HG03135 (cell line): ENCODE measurements at regions not wholly inside any gene's neighbourhood (a gene's known extent, or its start where the extent isn't known, plus 50 kb on each side); places are given as distances from the start of the nearest gene placed in this dataset.
"Not testable (repeated sequence)": the region's sequence is repeated elsewhere in the genome, so short reads cannot be mapped to it uniquely, and the experiment has no call there.

Experiments
- ATAC-seq: cut with Tn5 transposase; IDR thresholded peaks from one replicate; pipeline ENCODE4 v1.9.1; 2021; ENCODE audit warnings: mild to moderate bottlenecking, moderate library complexity; ENCODE audit not compliant: unreplicated experiment

DNA sequence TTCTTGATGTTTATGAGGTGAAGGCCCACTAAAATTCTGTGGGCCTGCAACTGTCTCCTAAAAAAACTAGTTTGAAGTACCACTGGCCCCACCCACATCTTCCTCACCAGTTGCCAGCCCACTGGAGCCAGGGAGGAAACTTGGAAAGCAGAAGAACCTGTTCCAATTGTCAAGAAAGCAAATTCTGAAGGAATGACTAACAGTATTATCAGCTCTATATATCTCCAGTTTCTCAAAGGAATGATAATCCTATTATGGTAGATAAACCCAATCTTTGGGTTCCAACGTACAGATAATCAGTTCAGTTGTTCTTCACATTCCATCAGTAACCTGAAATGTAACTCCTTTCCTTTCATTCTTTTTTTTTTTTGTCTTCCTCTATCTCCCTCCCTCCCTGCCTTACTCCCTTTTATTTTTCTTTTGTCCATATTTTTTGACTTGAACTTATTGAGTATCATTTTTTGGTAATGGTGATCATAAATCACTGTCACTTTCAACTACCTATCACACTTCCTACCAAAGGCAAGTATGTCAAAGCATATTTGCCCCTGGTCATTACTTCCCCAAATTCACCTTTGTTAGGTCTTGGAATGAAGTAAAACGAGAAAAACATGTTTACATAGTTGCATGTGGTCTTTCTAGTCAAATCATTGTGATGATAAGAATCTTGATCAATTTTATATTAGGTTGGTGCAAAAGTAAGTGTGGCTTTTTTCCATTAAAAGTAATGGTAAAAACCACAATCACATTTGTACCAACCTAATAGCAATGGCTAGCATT lies 943.4 kb downstream of the TTLL7 start:
- no peak for ATAC-seq

DNA sequence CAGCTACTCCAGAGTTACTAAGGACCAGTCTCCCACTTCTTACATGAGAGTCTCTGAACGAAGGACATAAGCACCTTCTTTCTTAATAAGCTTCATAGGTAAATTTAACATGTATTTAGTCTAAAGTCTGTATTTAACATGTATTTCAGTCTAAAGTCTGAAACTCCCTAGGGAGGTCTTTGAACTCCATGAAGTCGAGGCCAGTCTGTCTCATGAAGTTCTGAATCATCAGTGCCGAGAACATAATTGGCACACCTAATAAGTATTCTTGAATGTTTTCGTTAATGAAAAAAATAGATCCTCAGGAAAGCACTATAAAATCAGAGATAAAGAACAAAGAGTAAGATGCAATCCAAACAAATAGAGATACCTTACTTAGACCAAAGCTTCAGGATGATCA lies 945.5 kb downstream of the TTLL7 start:
- no peak for ATAC-seq

DNA sequence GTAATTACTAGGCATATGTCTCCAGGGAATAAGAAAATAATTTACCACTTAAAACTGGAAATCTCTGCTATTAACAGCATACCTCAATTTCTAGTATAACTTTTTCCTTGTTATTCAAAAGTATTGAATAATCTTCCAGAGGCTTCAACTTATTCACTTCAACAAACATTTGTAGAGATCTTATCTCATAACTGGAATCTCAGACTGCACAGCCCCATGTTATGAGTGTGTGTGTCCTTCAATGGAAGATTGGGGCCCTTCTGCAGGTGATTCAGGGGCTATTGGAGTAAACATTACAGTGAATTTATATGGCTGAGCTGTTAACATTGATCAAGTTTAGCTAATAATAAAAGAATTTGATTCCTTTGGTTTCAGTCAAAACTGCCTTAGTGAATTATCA lies 946.1 kb downstream of the TTLL7 start:
- ATAC-seq, result no peak

DNA sequence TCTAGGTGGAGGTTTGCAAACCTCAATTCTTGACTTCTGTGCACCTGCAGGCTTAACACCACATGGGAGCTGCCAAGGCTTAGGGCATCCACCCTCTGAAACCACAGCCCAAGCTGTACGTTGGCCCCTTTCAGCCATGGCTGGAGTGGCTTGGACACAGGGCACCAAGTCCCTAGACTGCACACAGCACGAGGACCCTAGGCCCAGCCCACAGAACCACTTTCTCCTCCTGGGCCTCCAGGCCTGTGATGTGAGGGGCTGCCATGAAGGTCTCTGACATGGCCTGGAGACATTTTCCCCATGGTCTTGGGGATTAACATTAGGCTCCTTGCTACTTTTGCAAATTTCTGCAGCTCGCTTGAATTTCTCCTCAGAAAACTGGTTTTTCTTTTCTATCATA lies 947.9 kb downstream of the TTLL7 start:
- not testable (repeated sequence) for ATAC-seq

DNA sequence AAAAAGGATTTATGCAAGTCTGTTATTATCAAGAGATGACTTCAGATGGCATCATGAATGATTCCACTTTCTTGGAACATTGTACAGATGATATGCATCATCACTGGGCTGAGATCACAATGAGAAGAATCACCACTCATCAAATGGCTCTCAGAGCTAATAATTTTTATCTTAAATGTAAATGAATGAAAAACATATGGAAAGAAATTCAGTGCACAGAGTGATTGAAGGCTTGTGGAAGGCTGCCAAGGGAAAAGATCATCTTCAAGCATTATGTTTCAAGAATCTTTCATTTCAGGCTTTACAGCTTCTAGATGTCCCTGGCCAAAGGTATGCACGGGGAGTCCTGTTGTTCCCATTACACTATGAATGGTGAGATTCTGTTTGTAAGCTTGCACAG lies 955.7 kb downstream of the TTLL7 start:
- no peak for ATAC-seq

DNA sequence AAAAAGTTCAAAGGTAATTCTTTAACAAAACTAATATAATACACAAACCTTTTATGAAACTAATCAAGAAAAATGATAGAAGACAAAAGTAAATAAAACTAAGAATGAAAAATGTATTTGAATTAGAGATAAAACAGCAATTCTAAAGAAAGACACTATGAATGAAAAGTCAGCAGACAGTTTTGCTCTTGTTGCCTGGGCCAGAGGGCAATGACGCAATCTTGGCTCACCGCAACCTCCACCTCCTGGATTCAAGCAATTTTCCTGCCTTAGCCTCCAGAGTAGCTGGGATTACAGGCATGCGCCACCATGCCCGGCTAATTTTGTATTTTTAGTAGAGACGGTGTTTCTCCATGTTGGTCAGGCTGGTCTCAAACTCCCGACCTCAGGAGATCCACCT lies 959.8 kb downstream of the TTLL7 start:
- ATAC-seq, result not testable (repeated sequence)

DNA sequence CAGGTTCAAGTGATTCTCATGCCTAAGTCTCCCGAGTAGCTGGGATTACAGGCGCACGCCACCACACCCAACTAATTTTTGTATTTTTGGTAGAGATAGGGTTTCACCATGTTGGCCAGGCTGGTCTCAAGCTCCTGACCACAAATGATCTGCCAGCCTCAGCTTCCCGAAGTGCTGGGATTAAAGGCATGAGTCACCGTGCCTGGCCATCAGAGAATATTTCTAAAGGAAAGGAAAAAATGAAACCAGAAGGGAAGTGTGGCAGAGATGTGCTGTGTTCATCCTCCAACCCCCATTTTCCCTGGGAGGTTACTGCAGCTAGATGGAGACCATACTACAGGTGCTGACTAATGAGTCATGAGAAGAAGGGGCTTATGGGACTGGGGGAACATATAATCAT lies 964.1 kb downstream of the TTLL7 start:
- ATAC-seq, result no peak

DNA sequence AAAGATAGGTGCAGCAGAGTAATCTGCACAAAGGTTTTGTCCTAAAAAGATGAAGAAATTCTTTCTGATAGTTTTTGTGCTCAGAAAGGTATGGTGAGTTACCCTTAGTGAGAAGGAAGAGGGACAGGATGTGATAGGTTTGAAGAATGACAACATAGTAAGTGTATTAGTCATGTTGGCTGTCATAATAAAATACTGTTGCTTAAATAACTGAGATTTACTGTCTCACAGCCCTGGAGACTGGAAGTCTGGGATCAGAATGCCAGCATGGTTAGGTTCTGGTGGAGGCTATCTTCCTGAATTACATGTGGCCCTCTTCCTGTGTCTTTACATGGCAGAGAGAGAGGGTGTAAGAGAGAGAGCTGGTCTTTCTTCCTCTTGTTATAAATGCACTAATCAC lies 965.2 kb downstream of the TTLL7 start:
- no peak for ATAC-seq

DNA sequence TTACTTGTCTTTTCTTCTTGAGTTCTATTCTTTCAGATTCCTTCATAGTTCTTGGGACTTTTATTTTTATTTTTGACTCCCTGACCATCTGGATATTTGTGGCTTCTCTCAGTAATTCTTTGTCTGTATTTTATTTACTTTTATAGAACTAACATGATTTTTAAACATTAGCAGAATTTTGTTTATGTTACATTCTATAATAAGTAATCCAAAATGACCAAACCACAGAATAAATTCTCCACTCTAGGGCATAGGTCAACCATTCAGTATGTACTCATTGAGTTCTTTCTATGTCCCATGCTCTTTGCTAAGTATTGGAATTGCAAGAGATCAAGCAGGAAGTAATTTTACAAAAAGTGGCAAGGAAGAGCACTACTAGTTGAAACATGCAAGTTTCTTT lies 969.0 kb downstream of the TTLL7 start:
- ATAC-seq, result no peak

DNA sequence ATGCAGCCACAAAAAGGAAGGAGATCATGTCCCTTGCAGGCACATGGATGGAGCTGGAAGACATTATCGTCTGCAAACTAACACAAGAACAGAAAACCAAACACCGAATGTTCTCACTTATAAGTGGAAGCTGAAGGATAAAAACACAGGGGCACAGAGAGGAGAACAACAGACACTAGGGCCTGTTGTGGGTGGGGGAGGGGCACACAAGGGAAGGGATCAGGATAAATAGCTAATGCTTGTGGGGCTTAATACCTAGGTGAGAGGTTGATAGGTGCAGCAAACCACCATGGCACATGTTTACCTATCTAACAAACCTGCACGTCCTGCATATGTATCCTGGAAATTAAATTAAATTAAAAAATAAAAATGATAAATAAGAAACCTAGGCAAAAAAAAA lies 969.9 kb downstream of the TTLL7 start:
- ATAC-seq, result no peak

DNA sequence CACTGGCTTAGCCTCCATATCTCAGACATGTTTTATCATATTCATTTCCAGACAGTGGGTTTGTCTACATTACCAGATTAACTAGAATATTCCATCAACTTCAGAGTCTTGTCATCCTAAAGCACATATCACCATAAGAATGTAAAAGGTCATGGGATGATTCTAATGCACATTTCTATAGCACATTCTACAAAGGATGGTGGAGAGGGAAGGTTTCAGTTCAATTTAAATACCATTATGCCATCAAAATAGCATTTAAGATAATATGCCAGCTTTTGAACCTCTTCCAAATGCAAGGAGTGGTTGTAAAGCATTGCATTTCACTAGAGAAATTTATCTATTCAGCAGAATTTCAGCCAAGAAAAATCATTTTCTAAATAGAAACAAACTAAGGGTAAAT lies 970.5 kb downstream of the TTLL7 start:
- no peak for ATAC-seq

DNA sequence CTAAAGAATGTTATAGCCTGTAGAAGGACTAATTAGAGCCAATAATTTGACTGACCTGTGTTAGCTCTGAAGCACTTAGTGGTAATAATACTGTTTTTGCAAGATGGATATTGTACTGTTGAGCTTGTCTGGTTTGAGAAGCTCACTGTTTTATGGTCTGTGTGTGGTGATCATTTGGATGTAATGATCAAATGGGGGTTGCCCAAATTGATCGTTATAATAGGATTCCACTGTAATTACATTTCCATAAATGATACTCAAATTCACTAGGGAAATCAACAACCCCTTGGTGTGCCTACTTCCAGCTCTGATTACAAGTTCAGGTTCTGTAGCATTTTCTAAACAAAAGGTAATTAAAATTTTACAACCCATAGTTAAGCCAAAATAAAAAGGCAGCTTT lies 971.4 kb downstream of the TTLL7 start:
- ATAC-seq, result no peak

DNA sequence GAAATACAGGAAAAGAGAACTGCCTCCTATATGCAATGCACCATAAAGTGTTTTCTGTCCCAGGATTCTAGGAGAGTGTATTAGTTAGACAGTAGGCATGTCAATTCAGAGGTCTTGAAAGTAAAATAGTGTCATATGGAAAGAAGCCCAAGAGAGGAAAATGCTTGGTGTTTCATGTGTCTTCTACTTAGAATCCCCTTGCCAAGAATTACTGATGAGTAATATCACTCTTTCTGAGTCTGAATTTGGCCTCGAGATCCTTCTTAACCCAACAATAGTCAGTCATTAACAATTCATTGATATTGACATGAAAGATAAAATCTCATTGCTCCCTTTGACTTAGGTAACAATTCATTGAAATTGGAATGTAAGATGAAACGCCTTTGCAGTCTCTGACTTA lies 972.2 kb downstream of the TTLL7 start:
- ATAC-seq, result no peak

DNA sequence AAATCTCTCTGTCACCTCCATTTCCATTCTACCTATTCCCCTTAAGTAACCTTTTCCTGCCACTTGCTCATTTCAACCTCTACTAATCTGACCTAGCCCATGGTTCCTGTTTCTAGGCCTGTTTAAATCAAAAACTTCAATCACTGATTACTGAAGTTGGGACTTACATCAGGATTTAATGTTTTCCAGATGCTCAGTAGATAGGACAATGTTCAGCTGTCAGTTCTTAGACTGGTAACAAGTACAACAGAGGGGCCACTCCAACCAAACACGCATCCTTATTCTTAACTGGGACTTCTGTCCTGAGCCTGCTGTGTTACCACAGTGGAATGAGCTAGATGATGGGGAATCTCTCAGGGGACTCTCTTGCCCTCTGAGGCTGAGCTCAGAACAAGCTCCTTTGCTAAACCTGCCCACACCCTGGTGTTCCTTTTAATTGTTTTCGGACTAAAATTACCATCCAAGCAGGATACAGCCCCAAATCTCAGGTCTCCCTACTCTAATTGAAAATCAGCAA lies 974.6 kb downstream of the TTLL7 start:
- ATAC-seq, result no peak

DNA sequence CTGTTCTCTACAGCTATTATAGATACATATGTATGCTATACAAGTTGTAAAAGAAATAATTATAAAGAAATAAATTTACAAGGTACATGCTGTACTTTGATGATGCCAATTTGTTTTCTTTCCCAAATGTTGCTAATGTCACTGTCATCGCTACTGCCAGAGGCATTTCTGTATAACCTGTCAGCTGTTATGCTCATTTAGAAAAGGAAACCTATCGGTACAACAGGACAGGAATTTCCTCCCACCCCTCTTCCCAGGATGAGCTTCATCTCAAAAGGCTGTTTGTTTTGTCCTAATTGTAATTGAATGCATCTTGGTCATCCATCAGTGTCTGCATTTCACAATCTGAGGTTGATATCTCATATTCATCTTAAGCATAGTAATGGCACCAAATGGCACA lies 975.7 kb downstream of the TTLL7 start:
- ATAC-seq, result no peak

DNA sequence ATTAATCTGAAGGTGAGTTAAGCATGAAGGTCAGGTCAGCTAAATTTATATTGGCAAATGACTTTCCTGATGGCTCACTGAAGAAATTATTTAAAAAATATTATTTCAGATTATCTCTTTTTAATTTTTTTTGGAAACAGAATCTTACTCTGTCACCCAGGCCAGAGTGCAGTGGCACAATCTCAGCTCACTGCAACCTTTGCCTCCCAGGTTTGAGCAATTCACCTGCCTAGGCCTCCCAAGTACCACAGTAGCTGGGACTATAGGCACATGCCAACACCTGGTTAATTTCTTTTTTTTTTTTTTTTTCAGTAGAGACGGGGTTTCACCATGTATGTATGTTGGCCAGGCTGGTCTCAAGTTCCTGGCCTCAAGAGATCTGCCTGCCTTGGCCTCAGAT lies 976.7 kb downstream of the TTLL7 start:
- ATAC-seq, result no peak

DNA sequence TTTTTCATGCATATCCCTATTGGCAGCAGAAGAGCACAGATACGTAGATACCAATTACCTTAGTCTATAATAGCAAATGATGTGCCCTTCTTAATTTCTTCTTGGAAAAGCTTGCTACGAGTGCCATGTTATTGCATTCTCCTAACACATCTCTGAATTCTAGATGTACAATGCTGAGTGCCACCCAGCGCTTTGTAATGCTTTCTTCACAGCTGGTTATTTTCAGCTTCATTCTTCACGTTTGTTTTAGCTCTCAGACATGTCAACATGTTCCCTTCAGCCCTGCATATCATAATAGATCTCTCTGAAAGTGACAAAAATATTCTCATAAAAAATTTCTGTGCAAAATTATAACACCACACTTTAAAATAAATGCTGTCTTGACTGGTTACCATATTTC lies 981.2 kb downstream of the TTLL7 start:
- no peak for ATAC-seq

DNA sequence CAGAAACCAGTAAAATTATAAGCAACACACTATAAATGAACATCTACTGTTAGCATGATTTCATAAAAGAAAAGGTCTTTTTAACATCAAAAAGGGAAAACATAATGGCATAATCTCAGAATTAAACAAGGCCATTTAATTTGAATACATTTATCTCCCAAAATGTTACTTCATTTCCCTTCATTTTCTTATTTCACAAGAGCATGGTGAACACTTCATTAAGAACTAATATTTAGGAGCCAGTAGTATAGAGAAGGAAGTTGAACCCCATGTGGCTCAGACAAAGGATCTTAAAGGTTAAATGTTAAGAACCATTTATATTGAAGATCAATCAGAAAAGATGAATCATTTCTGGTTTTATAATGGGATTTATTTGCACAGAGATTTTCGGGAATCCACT lies 981.7 kb downstream of the TTLL7 start:
- ATAC-seq, result no peak

DNA sequence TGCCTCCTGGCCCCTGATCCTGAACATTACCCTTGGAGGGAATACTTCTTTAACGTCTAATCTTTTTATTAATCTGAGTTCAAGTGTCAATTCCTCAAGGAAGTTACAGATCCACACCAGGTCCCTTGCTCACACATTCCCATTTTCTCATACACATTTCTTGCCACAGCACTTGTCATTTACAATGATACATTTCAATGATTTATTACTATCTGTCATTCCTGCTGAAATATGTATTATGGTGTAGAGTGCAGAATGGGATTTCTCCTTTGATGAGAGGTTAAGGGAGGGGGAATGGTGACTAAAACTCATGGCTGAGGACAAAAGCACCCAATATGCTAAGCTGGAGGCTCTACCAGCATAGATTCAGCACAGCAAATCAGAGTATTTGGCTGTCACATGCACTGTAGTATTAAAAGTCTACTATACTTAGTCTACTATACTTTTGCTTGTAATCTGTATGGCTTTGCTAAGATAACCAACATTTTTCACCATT lies 982.5 kb downstream of the TTLL7 start:
- ATAC-seq, result no peak

DNA sequence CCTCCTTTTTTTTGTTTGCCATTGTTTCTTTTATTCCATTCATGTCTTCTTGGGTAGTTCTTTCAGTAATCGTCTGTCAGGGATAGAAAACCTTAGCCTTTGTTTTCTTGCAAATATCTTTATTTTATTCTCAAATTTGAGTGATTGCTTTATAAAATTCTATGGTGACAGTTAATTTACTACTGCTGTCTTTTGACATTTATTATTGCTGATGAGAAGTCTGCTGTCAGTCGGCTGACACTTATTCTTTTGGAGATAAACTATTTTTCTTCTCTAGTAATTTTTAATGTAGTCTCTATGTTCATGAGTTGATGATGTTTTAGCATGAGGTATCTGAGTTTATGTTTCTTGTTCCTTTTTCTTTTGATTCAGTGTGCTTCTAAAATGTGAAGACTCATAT lies 983.8 kb downstream of the TTLL7 start:
- ATAC-seq, result no peak

DNA sequence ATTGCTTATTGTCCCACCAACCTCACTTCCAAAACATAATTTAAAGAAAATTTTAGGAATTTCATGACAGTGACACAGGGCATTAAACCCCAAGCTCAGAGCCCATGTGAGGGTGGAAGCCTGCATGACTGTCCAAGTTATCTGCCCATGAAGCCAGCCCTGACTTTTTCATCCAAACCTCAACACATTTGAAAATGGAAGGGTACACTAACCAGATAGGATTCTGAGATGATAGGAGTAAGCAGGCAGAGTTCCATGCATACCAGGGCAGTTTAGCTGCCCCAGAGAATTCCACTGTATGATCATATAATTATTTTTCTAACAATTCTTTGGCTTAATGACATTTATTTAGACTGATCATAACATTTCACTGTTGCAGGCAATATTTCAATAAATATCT lies 986.0 kb downstream of the TTLL7 start:
- no peak for ATAC-seq

DNA sequence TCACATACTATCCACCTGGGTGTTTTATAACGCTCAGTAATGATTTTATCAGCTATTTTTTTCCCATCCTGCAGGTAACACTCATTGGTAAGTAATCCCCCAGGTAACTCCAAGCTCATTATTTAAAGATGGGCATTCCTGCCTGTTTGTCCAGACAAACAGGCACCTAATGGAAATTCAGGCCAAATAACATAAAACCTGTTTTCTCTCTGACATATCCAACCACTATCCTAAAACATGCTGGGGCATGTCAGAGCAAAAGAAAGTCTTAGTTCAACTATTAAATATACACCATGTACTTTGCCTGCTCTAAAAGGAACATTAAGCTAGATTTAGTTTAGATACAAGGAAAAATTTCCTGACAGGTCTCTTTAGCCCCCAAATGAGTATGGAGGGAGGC lies 987.7 kb downstream of the TTLL7 start:
- ATAC-seq, result no peak

DNA sequence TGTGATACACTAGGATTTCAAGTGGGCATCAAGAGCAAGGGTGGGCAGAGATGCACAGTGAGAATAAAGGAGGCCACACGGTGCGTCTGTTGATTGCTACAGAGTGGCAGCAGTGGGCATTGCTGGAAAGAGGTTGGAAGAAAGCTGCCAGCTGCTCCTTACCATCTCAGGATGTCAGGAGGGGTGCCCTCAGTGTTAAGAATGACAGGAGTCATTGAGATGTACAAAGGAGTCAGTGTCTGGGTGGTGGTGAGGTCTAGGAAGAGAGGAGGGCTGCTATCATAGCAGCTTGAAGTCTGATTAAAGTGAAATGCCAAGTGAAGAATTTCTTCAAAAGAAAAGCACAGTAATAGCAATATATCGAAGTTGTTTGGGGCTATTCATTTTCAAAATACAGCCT lies 992.7 kb downstream of the TTLL7 start:
- ATAC-seq, result no peak
